GM12892 (cell line): ENCODE measurements at regions not wholly inside any gene's neighbourhood (a gene's known extent, or its start where the extent isn't known, plus 50 kb on each side); places are given as distances from the start of the nearest gene placed in this dataset.
"Not testable (repeated sequence)": the region's sequence is repeated elsewhere in the genome, so short reads cannot be mapped to it uniquely, and the experiment has no call there.

ENCODE experiments used
- DNase-seq: peaks from one replicate; pipeline ENCODE4 v3.0.0; 2011; ENCODE audit not compliant: insufficient read length
- FAIRE-seq: peaks from 2 replicates; lab custom pipeline; 2011; peaks lifted over from hg19 to GRCh38; lab: Jason Lieb, UNC
- POLR2A ChIP-seq: IDR thresholded peaks from 2 replicates; pipeline ENCODE4 v1.6.1; 2011; ENCODE audit warnings: low read depth, low read length, control low read depth
- POLR2AphosphoS5 ChIP-seq: IDR thresholded peaks from 2 replicates; pipeline ENCODE4 v1.6.1; 2011; ENCODE audit warnings: low read depth, low read length, control low read depth
- TAF1 ChIP-seq: IDR thresholded peaks from 2 replicates; pipeline ENCODE4 v1.6.1; 2011; ENCODE audit warnings: low read depth, mild to moderate bottlenecking, control low read depth, low read length, borderline replicate concordance

- DNase-seq (no peak), FAIRE-seq (no peak)
- no peak for TF ChIP-seq TAF1
- no peak for TF ChIP-seq POLR2AphosphoS5
- TF ChIP-seq POLR2A = no peak
These were observed 238.0 kb downstream of the BCL11B start for GRCh38 chr14:99033951-99034350.

DNA sequence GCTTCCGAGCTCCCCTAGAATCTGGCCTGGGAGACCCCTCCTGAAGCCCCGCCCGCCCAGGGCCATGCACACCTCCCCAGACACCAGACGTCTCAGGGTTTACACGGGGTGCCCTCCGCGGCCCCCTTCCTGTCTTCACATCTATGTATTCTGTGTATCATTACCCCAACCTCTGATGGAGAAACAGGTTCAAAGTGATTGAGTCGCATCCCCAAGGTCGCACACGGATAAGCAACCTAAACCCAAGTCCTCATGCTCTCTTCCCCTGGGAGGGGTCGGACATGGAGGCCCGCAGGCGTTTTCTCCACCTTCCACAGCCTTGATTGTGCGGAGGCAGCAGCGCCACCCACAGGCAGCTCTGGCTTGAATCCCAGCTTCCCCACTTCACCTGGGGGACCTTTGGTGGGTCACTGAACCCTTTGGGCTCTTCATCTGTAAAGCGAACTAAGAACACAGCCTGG, 237.3 kb downstream of the BCL11B start:
- no peak for DNase-seq
- TF ChIP-seq POLR2A (no peak), POLR2AphosphoS5 (no peak), TAF1 (no peak)
- no peak for FAIRE-seq

DNA sequence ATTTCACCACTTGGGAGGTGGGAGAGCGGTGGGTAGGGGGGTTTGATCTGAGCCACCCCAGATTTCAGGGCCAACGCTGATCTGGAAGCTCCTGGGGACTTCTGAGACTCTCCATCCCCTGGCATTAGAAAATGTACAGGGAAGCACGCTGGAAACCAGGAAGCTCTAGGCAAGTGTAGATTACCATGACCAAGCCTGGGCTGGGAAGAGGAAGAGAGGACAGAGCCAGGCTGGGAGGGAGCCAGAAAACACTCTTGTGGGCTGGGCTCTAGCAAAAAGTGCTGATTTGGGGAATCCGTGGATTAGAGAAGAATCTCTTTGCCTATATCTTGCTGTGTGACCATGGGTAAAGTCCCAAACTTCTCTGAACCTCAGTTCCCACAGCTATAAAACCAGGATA, 236.7 kb downstream of the BCL11B start:
- TF ChIP-seq TAF1 (no peak), POLR2AphosphoS5 (no peak), POLR2A (no peak)
- FAIRE-seq (no peak), DNase-seq (no peak)

DNA sequence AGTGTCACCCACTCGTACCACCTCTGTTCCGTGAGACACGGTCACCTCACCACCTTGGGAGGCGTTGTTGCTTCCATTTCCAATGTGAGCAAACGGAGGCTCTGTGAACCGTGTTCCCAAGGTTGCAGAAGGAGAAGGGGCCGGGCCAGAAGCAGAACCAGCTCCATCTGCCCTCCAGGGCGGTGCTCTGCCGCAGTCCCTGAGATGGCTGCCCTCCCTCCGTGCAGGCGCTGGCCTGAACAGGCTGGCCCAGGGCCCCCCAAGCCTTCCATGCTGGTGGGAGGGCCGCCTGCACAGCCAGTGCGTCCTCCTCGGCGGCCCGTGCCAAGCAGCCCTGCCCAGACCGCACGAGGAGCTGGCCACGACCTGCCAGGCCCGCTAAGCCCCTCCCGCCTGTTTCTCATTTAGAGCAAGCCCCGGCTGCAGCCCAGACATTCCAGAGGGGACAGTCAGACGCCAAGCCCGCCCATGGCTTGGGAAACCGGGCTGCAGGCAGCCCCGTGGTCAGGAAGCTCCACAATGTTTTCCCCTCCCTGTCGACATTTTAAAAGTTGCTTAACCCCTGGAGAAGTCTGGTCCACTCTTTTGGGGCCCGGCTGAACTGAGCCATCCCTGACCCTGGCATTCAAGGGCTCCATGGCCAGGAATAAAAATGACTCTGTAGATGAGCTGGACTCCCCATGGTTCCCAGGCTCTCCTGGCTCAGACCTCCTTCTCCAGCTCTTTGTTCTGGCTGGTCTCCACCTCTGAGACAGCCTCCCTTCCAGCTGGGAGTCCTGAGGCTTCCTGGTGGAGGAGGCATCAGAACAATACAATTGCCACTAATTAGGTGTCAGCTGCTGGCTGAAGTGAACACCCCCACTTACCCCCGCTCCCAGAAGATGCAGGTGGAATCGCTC, 236.0 kb downstream of the BCL11B start:
- DNase-seq (no peak), FAIRE-seq (no peak)
- no peak for TF ChIP-seq POLR2AphosphoS5
- no peak for TF ChIP-seq POLR2A

DNA sequence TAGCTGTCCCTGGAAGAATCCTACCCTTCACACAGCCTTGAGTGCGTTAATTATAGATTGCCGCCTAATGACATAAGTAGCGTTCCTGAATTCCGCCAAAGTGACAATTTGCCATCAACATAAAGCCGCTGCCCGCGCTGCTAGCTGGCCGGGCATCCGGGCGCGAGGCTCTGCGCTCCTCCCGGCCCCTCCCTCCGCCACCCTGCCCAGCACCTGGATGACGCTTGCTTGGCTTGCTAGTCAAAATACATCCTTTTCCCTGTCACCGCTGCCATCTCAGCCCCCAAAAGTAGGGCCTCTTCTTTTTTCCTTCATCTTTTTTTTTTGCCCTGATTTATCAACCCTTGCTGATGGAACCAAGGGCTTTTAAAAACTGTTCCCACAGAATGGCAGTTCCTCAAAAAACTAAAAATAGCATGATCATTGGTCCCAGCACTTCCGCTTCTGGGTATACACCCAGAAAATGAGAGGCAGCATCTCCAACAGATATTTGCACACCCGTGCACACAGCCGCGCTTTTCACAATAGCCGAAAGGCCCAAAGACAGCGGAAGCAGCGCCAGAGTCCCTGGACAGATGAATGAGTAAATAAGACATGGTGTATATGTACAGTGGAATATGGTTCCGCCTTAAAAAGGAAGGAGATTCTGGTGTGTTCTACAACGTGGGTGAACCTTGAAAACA, 235.2 kb downstream of the BCL11B start:
- DNase-seq (no peak), FAIRE-seq (no peak)
- TF ChIP-seq TAF1 = no peak

DNA sequence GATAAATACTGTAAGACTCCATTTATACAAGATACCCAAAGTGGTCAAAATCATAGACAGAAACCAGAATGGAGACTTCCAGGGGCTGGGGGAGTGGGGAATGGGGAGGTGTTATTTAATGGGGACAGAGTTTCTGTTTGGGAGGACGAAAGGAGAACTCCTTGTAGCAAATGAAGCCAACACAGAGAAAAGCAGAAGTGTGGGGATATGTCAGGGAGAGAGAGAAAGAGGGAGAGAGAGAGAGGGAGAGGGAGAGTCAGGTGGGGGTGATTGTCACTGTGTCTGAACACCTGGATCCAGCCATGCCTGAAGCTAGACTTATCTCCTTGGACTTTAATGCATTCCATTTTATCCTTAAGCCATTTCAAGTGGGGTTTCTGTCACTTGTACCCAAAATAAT, 234.7 kb downstream of the BCL11B start:
- FAIRE-seq, DNase-seq: not testable (repeated sequence)

- DNase-seq = no peak
- FAIRE-seq = no peak
- TF ChIP-seq TAF1 (no peak), POLR2AphosphoS5 (no peak), POLR2A (no peak)
These were observed 234.1 kb downstream of the BCL11B start for GRCh38 chr14:99037777-99038430.

DNA sequence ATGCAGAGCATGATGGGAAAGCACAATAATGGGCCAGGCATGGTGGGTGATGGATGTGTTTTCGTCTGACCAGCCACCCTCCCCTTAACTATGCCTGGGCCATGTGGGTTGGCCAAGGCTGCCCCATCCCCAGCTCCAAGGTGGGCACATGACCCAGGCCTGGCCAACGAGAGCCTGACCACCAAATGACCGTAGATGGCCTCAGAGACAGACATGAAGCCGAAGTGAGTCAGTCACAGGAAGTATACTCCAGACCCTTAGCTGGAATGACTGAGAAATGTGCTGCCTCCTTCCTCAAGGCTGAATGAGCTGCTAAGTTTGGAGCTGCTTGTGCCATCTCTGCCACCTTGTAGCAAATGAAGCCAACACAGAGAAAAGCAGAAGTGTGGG, 233.6 kb downstream of the BCL11B start:
- TF ChIP-seq POLR2AphosphoS5 = no peak
- TF ChIP-seq POLR2A = no peak
- no peak for TF ChIP-seq TAF1
- DNase-seq (no peak), FAIRE-seq (no peak)

DNA sequence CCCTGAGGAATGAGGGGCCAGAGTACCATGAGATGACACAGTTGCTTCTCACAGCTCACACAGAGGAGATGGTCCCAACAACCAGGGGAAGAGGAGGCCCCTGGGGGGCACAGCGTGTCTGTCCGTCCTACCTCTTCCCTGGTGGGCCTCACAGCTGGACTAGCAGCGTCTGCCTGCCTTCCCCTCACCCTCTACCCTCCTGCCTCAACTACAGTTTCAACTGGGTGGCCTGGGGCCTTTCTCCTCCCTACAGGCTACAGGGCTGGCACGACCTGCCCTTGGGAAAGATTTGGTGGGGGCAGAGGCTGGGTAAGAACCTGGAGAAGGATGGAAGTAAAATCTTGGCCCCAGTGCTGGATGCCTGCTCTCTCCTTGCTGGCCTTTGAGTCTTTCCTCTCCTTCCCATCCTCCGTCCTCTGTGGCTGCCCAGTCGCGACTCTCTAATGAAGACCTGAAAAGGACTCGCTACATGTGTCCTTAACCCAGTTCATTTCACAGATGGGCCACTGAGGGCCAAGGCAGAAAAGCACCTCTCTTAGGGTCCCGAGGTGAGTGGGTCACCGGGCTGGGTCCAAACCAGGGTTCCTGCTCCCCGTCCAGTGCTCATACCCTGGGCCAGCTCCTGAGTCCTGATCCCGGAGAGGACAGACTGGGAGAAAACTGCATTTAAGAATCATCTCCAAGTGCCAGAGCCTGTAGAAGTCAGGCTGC, 232.5 kb downstream of the BCL11B start:
- no peak for FAIRE-seq
- TF ChIP-seq POLR2A = no peak
- no peak for TF ChIP-seq POLR2AphosphoS5
- TF ChIP-seq TAF1 = no peak
- DNase-seq = no peak

DNA sequence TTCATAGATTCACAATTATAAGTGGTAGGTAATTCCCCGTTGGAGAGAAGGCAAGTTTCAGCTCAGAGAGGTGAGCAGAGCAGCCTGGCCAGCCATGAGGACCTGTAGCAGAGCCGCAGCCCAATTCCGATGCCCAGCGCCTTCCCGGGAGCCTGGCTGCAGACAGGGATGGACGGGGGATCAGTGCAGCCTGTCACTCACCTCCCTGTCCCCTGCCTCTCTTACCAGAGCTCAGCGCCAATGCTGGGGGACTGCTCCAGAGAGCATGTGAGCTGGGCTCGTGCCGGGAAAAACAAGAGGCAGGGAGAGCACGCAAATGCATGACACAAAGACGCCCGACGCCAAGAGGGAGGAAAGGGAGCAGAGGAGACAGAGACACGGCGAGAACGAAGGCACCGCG, 231.9 kb downstream of the BCL11B start:
- no peak for TF ChIP-seq POLR2AphosphoS5
- FAIRE-seq (no peak), DNase-seq (no peak)

- FAIRE-seq = no peak
- no peak for DNase-seq
- no peak for TF ChIP-seq POLR2A
These were observed 231.3 kb downstream of the BCL11B start for GRCh38 chr14:99040711-99041110.
